T follicular helper cell (primary cell): ENCODE measurements at regions not wholly inside any gene's neighbourhood (a gene's known extent, or its start where the extent isn't known, plus 50 kb on each side); places are given as distances from the start of the nearest gene placed in this dataset.
"Not testable (repeated sequence)": the region's sequence is repeated elsewhere in the genome, so short reads cannot be mapped to it uniquely, and the experiment has no call there.

Source experiments
- DNase-seq: peaks from one replicate; pipeline ENCODE4 v3.0.0-alpha.2; 2020; ENCODE audit warnings: low read depth

GRCh38 chrX:140342410-140342809 lies 162.5 kb downstream of the SOX3 start:
- DNase-seq = no peak

GRCh38 chrX:140337263-140337662 lies 167.6 kb downstream of the SOX3 start:
- DNase-seq = no peak

- DNase-seq = no peak
Measured at GRCh38 chrX:140318296-140318695, 186.6 kb downstream of the SOX3 start.

- DNase-seq = no peak
Measured at GRCh38 chrX:140317462-140317861, 187.4 kb downstream of the SOX3 start.

- DNase-seq = no peak
Measured at GRCh38 chrX:140298960-140299825, 205.7 kb downstream of the SOX3 start.

GRCh38 chrX:140297273-140297672 lies 207.6 kb downstream of the SOX3 start:
- DNase-seq = no peak

- DNase-seq = no peak
Measured at GRCh38 chrX:140292961-140293360, 211.9 kb downstream of the SOX3 start.

GRCh38 chrX:140292188-140292587 lies 212.7 kb downstream of the SOX3 start:
- DNase-seq = no peak

- DNase-seq = no peak
Measured at GRCh38 chrX:140274811-140275525, 229.9 kb downstream of the SOX3 start.

- no peak for DNase-seq
Measured at GRCh38 chrX:140273921-140274320, 230.9 kb downstream of the SOX3 start.

- no peak for DNase-seq
Measured at GRCh38 chrX:140250391-140250790, 254.5 kb downstream of the SOX3 start.

GRCh38 chrX:140249088-140249487 lies 255.8 kb downstream of the SOX3 start:
- no peak for DNase-seq

- DNase-seq = no peak
Measured at GRCh38 chrX:140229191-140229590, 263.9 kb upstream of the CXorf66 start.

- DNase-seq = not testable (repeated sequence)
Measured at GRCh38 chrX:140226037-140226436, 260.7 kb upstream of the CXorf66 start.

- not testable (repeated sequence) for DNase-seq
Measured at GRCh38 chrX:140215894-140216293, 250.6 kb upstream of the CXorf66 start.

GRCh38 chrX:140214518-140214917 lies 249.2 kb upstream of the CXorf66 start:
- not testable (repeated sequence) for DNase-seq

GRCh38 chrX:140206657-140207056 lies 241.3 kb upstream of the CXorf66 start:
- DNase-seq = no peak

- DNase-seq = no peak
Measured at GRCh38 chrX:140190441-140191108, 225.3 kb upstream of the CXorf66 start.

- no peak for DNase-seq
Measured at GRCh38 chrX:140180585-140180984, 215.3 kb upstream of the CXorf66 start.

- no peak for DNase-seq
Measured at GRCh38 chrX:140177821-140178220, 212.5 kb upstream of the CXorf66 start.

GRCh38 chrX:140172401-140172800 lies 207.1 kb upstream of the CXorf66 start:
- DNase-seq = no peak

GRCh38 chrX:140167551-140167950 lies 202.2 kb upstream of the CXorf66 start:
- DNase-seq = no peak

- no peak for DNase-seq
Measured at GRCh38 chrX:140165849-140166248, 200.5 kb upstream of the CXorf66 start.
